Lower leg skin (tissue), 4 donors: ENCODE measurements at regions not wholly inside any gene's neighbourhood (a gene's known extent, or its start where the extent isn't known, plus 50 kb on each side); places are given as distances from the start of the nearest gene placed in this dataset.

Experiments
- DNase-seq, 2 donors: peaks; one replicate each; pipeline ENCODE4 v3.0.0-alpha.2; 2019; ENCODE audit warnings: low spot score in 2 of 2
- H3K4me3 ChIP-seq: fragments of 200-600 bp; sonication (generic); 2 replicates; pipeline ENCODE4 v1.5.1; 2017; ENCODE audit warnings: mild to moderate bottlenecking, low read depth; ENCODE audit not compliant: poor library complexity, severe bottlenecking
- POLR2A ChIP-seq, 2 donors: fragments of 450-650 bp; IDR thresholded peaks; one replicate each; pipeline ENCODE4 v1.6.1; 2016 to 2017; ENCODE audit warnings: antibody characterized with exemption in 2 of 2, mild to moderate bottlenecking in 1 of 2, moderate library complexity in 1 of 2
- WGBS, 2 donors: methylation state at CpG; one replicate each; pipeline ENCODE4 v1.1.5; 2018; 5-methylcytosine and 5-hydroxymethylcytosine counted together
- intact Hi-C: fragments of 100-400 bp; cut with DNase I; formaldehyde crosslinking; loops from one replicate; pipeline ENCODE4 v1.15.0; 2023; ENCODE audit warnings: low total_unique reads
- TF ChIP-seq, protein P1 (sequence below), 3 donors: fragments of 450-650 bp; IDR thresholded peaks; one replicate each; pipeline ENCODE4 v1.5.1; 2016; ENCODE audit warnings: antibody characterized with exemption in 3 of 3, mild to moderate bottlenecking in 3 of 3, moderate library complexity in 2 of 3

DNA sequence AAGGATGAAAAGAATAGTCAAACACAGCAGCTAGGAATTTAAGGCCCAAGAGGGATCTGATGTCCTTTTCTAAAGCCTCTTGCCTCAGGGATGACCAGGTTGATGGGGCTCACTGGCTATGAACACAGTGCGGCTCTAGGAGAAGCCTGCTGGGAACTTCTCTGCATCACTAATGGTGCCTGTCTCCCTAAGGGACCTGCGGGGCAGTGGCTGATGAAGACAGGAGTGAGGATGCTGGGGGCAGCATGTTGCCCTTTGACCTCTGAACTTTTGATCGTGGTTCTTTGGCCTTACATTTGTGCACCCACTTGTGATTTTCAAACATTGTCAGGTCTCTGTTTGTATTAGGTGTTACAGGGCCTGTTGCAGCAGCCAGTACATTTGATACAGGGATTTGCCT is 64.9 kb upstream of the KLHL25 start:
- H3K4me3 ChIP-seq = no peak overlapping the region
- peak in 1 of 2 donors; percentile 77 for DNase-seq
- intact Hi-C loops = no loop called here
- WGBS, 2 donors = 50 to 93% methylated on average over 3 of the region's 3 CpGs
- TF ChIP-seq, protein P1, sequence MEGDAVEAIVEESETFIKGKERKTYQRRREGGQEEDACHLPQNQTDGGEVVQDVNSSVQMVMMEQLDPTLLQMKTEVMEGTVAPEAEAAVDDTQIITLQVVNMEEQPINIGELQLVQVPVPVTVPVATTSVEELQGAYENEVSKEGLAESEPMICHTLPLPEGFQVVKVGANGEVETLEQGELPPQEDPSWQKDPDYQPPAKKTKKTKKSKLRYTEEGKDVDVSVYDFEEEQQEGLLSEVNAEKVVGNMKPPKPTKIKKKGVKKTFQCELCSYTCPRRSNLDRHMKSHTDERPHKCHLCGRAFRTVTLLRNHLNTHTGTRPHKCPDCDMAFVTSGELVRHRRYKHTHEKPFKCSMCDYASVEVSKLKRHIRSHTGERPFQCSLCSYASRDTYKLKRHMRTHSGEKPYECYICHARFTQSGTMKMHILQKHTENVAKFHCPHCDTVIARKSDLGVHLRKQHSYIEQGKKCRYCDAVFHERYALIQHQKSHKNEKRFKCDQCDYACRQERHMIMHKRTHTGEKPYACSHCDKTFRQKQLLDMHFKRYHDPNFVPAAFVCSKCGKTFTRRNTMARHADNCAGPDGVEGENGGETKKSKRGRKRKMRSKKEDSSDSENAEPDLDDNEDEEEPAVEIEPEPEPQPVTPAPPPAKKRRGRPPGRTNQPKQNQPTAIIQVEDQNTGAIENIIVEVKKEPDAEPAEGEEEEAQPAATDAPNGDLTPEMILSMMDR (IDR thresholded peaks at IDR 0.05) = no peak
- no peak for TF ChIP-seq POLR2A (IDR thresholded peaks at IDR 0.05)

GRCh38 chr15:85860394-85861161 is 65.9 kb upstream of the KLHL25 start:
- peak in 1 of 2 donors; percentile 74 for DNase-seq
- WGBS, 2 donors = 74 to 82% methylated on average over 17 of the region's 17 CpGs
- intact Hi-C loops = no loop called here

GRCh38 chr15:85865070-85865684 is 70.5 kb upstream of the KLHL25 start:
- peak in 1 of 2 donors; percentile 76 for DNase-seq
- 9 to 16% methylated on average over 6 of the region's 6 CpGs for WGBS, 2 donors
- no peak overlapping the region for H3K4me3 ChIP-seq
- intact Hi-C loops = no loop called here
- TF ChIP-seq POLR2A (IDR thresholded peaks at IDR 0.05) = no peak
- TF ChIP-seq, protein P1 (IDR thresholded peaks at IDR 0.05) = no peak

More at GRCh38 chr15:85860394-85861161, 65.9 kb upstream of the KLHL25 start:
- no peak overlapping the region for H3K4me3 ChIP-seq
- TF ChIP-seq, protein P1 (IDR thresholded peaks at IDR 0.05) = no peak
- TF ChIP-seq POLR2A (IDR thresholded peaks at IDR 0.05) = no peak

DNA sequence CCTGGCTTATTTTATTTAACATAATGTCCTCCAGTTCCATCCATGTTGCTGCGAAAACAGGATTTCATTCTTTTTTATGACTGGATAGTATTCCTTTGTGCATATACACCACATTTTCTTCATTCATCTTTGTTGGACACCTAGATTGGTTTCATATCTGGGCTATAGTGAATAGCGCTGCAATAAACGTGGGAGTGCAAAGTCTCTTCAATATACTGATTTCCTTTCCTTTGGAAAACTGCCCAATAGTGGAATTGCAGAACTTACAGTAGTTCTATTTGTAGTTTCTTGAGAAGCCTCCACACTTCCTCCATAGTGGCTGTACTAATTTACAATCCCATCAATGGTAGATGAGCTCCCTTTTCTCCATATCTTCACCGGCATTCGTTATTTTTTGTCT is 72.5 kb upstream of the KLHL25 start:
- no peak for DNase-seq
- 74 to 81% methylated on average over 5 of the region's 5 CpGs for WGBS, 2 donors
- no peak for TF ChIP-seq POLR2A (IDR thresholded peaks at IDR 0.05)
- TF ChIP-seq, protein P1 (IDR thresholded peaks at IDR 0.05) = no peak
- intact Hi-C loops = no loop called here
- H3K4me3 ChIP-seq = no peak overlapping the region

GRCh38 chr15:85869124-85869523 is 74.4 kb upstream of the KLHL25 start:
- no peak for DNase-seq
- intact Hi-C loops = no loop called here
- TF ChIP-seq, protein P1 (IDR thresholded peaks at IDR 0.05) = no peak
- TF ChIP-seq POLR2A (IDR thresholded peaks at IDR 0.05) = no peak
- H3K4me3 ChIP-seq = no peak overlapping the region
- 83 to 84% methylated on average over 4 of the region's 4 CpGs for WGBS, 2 donors
